ENCODE measurements at regions not wholly inside any gene's neighbourhood (a gene's known extent, or its start where the extent isn't known, plus 50 kb on each side); places are given as distances from the start of the nearest gene placed in this dataset.

- H3K79me2 ChIP-seq (replicated peaks; ENCODE audit: insufficient read depth, low read length): no peaks in the 10 kb centered on the region
- H3K36me3 ChIP-seq (ENCODE audit: insufficient read depth, low read length): no peaks in the 10 kb centered on the region
- H3K9me3 ChIP-seq (ENCODE audit: low read length): no peaks in the 10 kb centered on the region
- H3F3A ChIP-seq (ENCODE audit: insufficient read depth, low read length, poor library complexity, severe bottlenecking): no peaks in the 10 kb centered on the region
- no peaks in the 10 kb centered on the region for H4K20me1 ChIP-seq (ENCODE audit: insufficient read depth)
- H3K9ac ChIP-seq (ENCODE audit: low read length): no peak overlapping the region
- no peak overlapping the region for H2AFZ ChIP-seq (ENCODE audit: low read depth, low read length)
- TF ChIP-seq EZH2 (IDR thresholded peaks at IDR 0.05; ENCODE audit: borderline replicate concordance, insufficient read depth, low read length, poor library complexity, severe bottlenecking) (no peak), REST (IDR thresholded peaks at IDR 0.05; ENCODE audit: borderline replicate concordance) (no peak)
- no peaks in the 10 kb centered on the region for H3K9me2 ChIP-seq (ENCODE audit: insufficient read depth, low read length)
- no peak overlapping the region for H3K4me2 ChIP-seq (ENCODE audit: low read length)
- H3K27me3 ChIP-seq (ENCODE audit: insufficient read depth, low read depth, low read length): no peaks in the 10 kb centered on the region
- no peak overlapping the region for H3K27ac ChIP-seq (ENCODE audit: low read length)
- H3K4me3 ChIP-seq (ENCODE audit: low read length): no peak overlapping the region
These were observed 209.7 kb upstream of the FAR2 start for GRCh38 chr12:28939427-28939826.

- no peak for TF ChIP-seq EZH2 (IDR thresholded peaks at IDR 0.05; ENCODE audit: borderline replicate concordance, insufficient read depth, low read length, poor library complexity, severe bottlenecking)
- H3K9me2 ChIP-seq (ENCODE audit: insufficient read depth, low read length): no peaks in the 10 kb centered on the region
- H2AFZ ChIP-seq (ENCODE audit: low read depth, low read length): no peak overlapping the region
These were observed 207.8 kb upstream of the FAR2 start for GRCh38 chr12:28941248-28941647.

GRCh38 chr12:28946361-28946760 is 202.7 kb upstream of the FAR2 start:
- Histone ChIP-seq H3K9ac (ENCODE audit: low read length) (no peak overlapping the region), H3K4me3 (ENCODE audit: low read length) (no peak overlapping the region), H3K79me2 (replicated peaks; ENCODE audit: insufficient read depth, low read length) (no peaks in the 10 kb centered on the region), H3K9me3 (ENCODE audit: low read length) (no peaks in the 10 kb centered on the region), H3K9me2 (ENCODE audit: insufficient read depth, low read length) (no peaks in the 10 kb centered on the region), H3K27me3 (ENCODE audit: insufficient read depth, low read depth, low read length) (no peaks in the 10 kb centered on the region), H2AFZ (ENCODE audit: low read depth, low read length) (no peak overlapping the region), H3K27ac (ENCODE audit: low read length) (no peak overlapping the region), H4K20me1 (ENCODE audit: insufficient read depth) (no peaks in the 10 kb centered on the region), H3F3A (ENCODE audit: insufficient read depth, low read length, poor library complexity, severe bottlenecking) (no peaks in the 10 kb centered on the region), H3K36me3 (ENCODE audit: insufficient read depth, low read length) (no peaks in the 10 kb centered on the region), H3K4me2 (ENCODE audit: low read length) (no peak overlapping the region)
- no peak for TF ChIP-seq RAD21 (conservative IDR thresholded peaks at IDR 0.05)
- no peak for TF ChIP-seq REST (IDR thresholded peaks at IDR 0.05; ENCODE audit: borderline replicate concordance)

More at GRCh38 chr12:28941248-28941647, 207.8 kb upstream of the FAR2 start:
- Histone ChIP-seq H3K9ac (ENCODE audit: low read length) (no peak overlapping the region), H3K27me3 (ENCODE audit: insufficient read depth, low read depth, low read length) (no peaks in the 10 kb centered on the region), H3K9me3 (ENCODE audit: low read length) (no peaks in the 10 kb centered on the region), H3K79me2 (replicated peaks; ENCODE audit: insufficient read depth, low read length) (no peaks in the 10 kb centered on the region), H3K36me3 (ENCODE audit: insufficient read depth, low read length) (no peaks in the 10 kb centered on the region), H3K4me3 (ENCODE audit: low read length) (no peak overlapping the region), H3K4me2 (ENCODE audit: low read length) (no peak overlapping the region), H4K20me1 (ENCODE audit: insufficient read depth) (no peaks in the 10 kb centered on the region), H3K27ac (ENCODE audit: low read length) (no peak overlapping the region), H3F3A (ENCODE audit: insufficient read depth, low read length, poor library complexity, severe bottlenecking) (no peaks in the 10 kb centered on the region)
